ENCODE measurements at regions not wholly inside any gene's neighbourhood (a gene's known extent, or its start where the extent isn't known, plus 50 kb on each side); places are given as distances from the start of the nearest gene placed in this dataset.

- no peaks in the 10 kb centered on the region for H3K4me1 ChIP-seq
- H3K9me3 ChIP-seq = no peaks in the 10 kb centered on the region
- no peaks in the 10 kb centered on the region for H3K36me3 ChIP-seq
- H3K4me3 ChIP-seq = no peak overlapping the region
- no peaks in the 10 kb centered on the region for H3K27me3 ChIP-seq
- TF ChIP-seq POLR2AphosphoS5 (IDR thresholded peaks at IDR 0.05; ENCODE audit: insufficient read depth in 1 of 2, low read depth in 1 of 2) (no peak), POLR2A (IDR thresholded peaks at IDR 0.05) (no peak), CTCF (IDR thresholded peaks at IDR 0.05) (no peak)
- no peak overlapping the region for H3K27ac ChIP-seq
- no peak for DNase-seq (ENCODE audit: extremely low spot score in 2 of 2)
- intact Hi-C loops (cut with DNase I) = no loop called here
Measured at GRCh38 chr3:68163968-68164367, 509.6 kb upstream of the SUCLG2 start.

DNA sequence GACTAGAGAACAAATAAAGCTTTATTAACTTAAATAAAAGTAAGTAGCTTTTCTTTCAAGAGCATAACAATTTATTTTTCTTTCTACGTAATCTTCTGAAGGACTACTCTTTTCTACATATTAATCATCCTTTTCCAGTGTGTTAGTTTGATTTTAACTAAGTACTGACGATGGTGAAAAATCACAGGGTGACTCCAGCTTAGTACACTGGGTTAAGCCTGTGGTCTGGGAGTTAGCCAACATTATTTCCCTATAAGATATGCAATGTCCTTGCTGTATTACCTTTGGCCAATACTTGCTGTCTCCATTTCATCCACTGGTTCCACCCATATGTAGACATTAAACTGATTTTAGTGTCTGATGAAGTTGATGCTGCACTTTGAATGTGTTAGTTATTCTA, 508.6 kb upstream of the SUCLG2 start:
- no peak for DNase-seq (ENCODE audit: extremely low spot score in 2 of 2)
- H3K4me1 ChIP-seq = no peaks in the 10 kb centered on the region
- H3K36me3 ChIP-seq = no peaks in the 10 kb centered on the region
- no peaks in the 10 kb centered on the region for H3K27me3 ChIP-seq
- TF ChIP-seq POLR2AphosphoS5 (IDR thresholded peaks at IDR 0.05; ENCODE audit: insufficient read depth in 1 of 2, low read depth in 1 of 2) (no peak), POLR2A (IDR thresholded peaks at IDR 0.05) (no peak), CTCF (IDR thresholded peaks at IDR 0.05) (no peak)
- H3K9me3 ChIP-seq = no peaks in the 10 kb centered on the region
- no peak overlapping the region for H3K4me3 ChIP-seq
- no peak overlapping the region for H3K27ac ChIP-seq
- intact Hi-C loops (cut with DNase I) = no loop called here

- Histone ChIP-seq H3K9me3 (no peaks in the 10 kb centered on the region), H3K4me1 (no peaks in the 10 kb centered on the region), H3K4me3 (no peak overlapping the region), H3K27ac (no peak overlapping the region), H3K27me3 (no peaks in the 10 kb centered on the region), H3K36me3 (no peaks in the 10 kb centered on the region)
- intact Hi-C loops (cut with DNase I) = no loop called here
- no peak for DNase-seq (ENCODE audit: extremely low spot score in 2 of 2)
- TF ChIP-seq POLR2AphosphoS5 (IDR thresholded peaks at IDR 0.05; ENCODE audit: insufficient read depth in 1 of 2, low read depth in 1 of 2) (no peak), CTCF (IDR thresholded peaks at IDR 0.05) (no peak), POLR2A (IDR thresholded peaks at IDR 0.05) (no peak)
Measured at GRCh38 chr3:68162644-68163043, 508.2 kb upstream of the SUCLG2 start.

DNA sequence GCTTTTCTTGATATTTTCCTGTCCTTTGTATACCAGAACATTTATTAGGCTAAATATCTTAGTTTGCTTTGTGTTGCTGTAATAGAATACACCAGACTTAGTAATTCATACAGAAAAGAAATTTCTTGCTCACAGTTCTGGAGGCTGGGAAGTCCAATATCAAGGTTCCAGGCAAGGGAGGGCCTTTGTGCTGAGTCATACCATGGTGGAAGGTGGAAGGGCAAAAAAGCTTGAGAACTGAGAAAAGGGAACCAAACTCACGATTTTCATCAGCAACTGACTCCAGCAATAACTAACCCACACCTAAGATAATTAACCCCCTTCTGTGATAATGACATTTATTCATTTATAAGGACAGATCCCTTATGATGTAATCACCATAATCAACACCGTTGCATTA, 496.9 kb upstream of the SUCLG2 start:
- no peak for DNase-seq (ENCODE audit: extremely low spot score in 2 of 2)
- Histone ChIP-seq H3K27ac (no peak overlapping the region), H3K27me3 (no peaks in the 10 kb centered on the region), H3K9me3 (no peaks in the 10 kb centered on the region), H3K4me1 (no peaks in the 10 kb centered on the region), H3K36me3 (no peaks in the 10 kb centered on the region), H3K4me3 (no peak overlapping the region)
- intact Hi-C loops (cut with DNase I) = no loop called here
- TF ChIP-seq POLR2AphosphoS5 (IDR thresholded peaks at IDR 0.05; ENCODE audit: insufficient read depth in 1 of 2, low read depth in 1 of 2) = no peak
- no peak for TF ChIP-seq CTCF (IDR thresholded peaks at IDR 0.05)
- no peak for TF ChIP-seq POLR2A (IDR thresholded peaks at IDR 0.05)

GRCh38 chr3:68148447-68148846, 494.0 kb upstream of the SUCLG2 start:
- DNase-seq (ENCODE audit: extremely low spot score in 2 of 2) = no peak
- Histone ChIP-seq H3K27ac (no peak overlapping the region), H3K4me3 (no peak overlapping the region), H3K36me3 (no peaks in the 10 kb centered on the region), H3K4me1 (no peaks in the 10 kb centered on the region), H3K27me3 (no peaks in the 10 kb centered on the region), H3K9me3 (no peaks in the 10 kb centered on the region)
- intact Hi-C loops (cut with DNase I) = no loop called here
- TF ChIP-seq CTCF (IDR thresholded peaks at IDR 0.05) = no peak
- TF ChIP-seq POLR2AphosphoS5 (IDR thresholded peaks at IDR 0.05; ENCODE audit: insufficient read depth in 1 of 2, low read depth in 1 of 2) = no peak
- TF ChIP-seq POLR2A (IDR thresholded peaks at IDR 0.05) = no peak

Data from vagina (tissue), 2 donors.